DOHH2 (cell line): ENCODE measurements at regions not wholly inside any gene's neighbourhood (a gene's known extent, or its start where the extent isn't known, plus 50 kb on each side); places are given as distances from the start of the nearest gene placed in this dataset.

ENCODE experiments used
- H3F3A ChIP-seq: fragments of 200-600 bp; sonication (generic), shearing (Covaris generic); 2 replicates; pipeline ENCODE4 v1.6.0; 2016; ENCODE audit warnings: antibody characterized with exemption, mild to moderate bottlenecking; ENCODE audit not compliant: control insufficient read depth, insufficient read depth
- H3K27ac ChIP-seq: fragments of 200-600 bp; sonication (generic); 2 replicates; pipeline ENCODE4 v1.5.1; 2014; ENCODE audit warnings: low read depth, mild to moderate bottlenecking, low read length, moderate library complexity
- H3K27me3 ChIP-seq: fragments of 200-600 bp; sonication (generic); 2 replicates; pipeline ENCODE4 v1.6.1; 2014; ENCODE audit warnings: mild to moderate bottlenecking, low read length, mixed read lengths; ENCODE audit not compliant: control insufficient read depth
- H3K36me3 ChIP-seq: fragments of 200-600 bp; sonication (generic); 2 replicates; pipeline ENCODE4 v1.6.1; 2014; ENCODE audit warnings: mild to moderate bottlenecking, low read length, moderate library complexity, mixed read lengths; ENCODE audit not compliant: control insufficient read depth
- H3K4me1 ChIP-seq: fragments of 200-600 bp; sonication (generic); 2 replicates; pipeline ENCODE4 v1.6.1; 2014; ENCODE audit warnings: mild to moderate bottlenecking, low read length, mixed read lengths; ENCODE audit not compliant: control insufficient read depth
- H3K4me2 ChIP-seq: fragments of 200-600 bp; sonication (generic); 2 replicates; pipeline ENCODE4 v1.6.0; 2014; ENCODE audit warnings: mild to moderate bottlenecking, low read length, moderate library complexity
- H3K4me3 ChIP-seq: fragments of 200-600 bp; sonication (generic); 2 replicates; pipeline ENCODE4 v1.5.1; 2014; ENCODE audit warnings: mild to moderate bottlenecking, low read length, mixed read lengths
- H3K79me2 ChIP-seq: fragments of 200-600 bp; sonication (generic); 2 replicates; pipeline ENCODE4 v1.6.1; 2014; ENCODE audit warnings: mild to moderate bottlenecking, low read length, mixed read lengths; ENCODE audit not compliant: control insufficient read depth
- H3K9me2 ChIP-seq: fragments of 200-600 bp; sonication (generic); replicated peaks from 2 replicates; pipeline ENCODE4 v1.6.1; 2014; ENCODE audit warnings: mild to moderate bottlenecking, low read length, mixed read lengths; ENCODE audit not compliant: control insufficient read depth
- H3K9me3 ChIP-seq: fragments of 200-600 bp; sonication (generic); 2 replicates; pipeline ENCODE4 v1.6.1; 2014; ENCODE audit warnings: antibody characterized with exemption, low read length, mixed read lengths; ENCODE audit not compliant: control insufficient read depth, insufficient read depth
- H4K20me1 ChIP-seq: fragments of 200-600 bp; sonication (generic); 2 replicates; pipeline ENCODE4 v1.6.0; 2014; ENCODE audit warnings: low read depth, mild to moderate bottlenecking, antibody characterized with exemption, low read length, moderate library complexity; ENCODE audit not compliant: control insufficient read depth, insufficient read depth
- CTCF ChIP-seq: fragments of 200-600 bp; sonication (generic); IDR thresholded peaks from one replicate; pipeline ENCODE4 v1.5.1; 2014; ENCODE audit warnings: antibody characterized with exemption, mild to moderate bottlenecking, low read depth, low read length; ENCODE audit not compliant: poor library complexity, severe bottlenecking
- EZH2phosphoT487 ChIP-seq: fragments of 200-600 bp; sonication (generic); IDR thresholded peaks from 2 replicates; pipeline ENCODE4 v1.6.1; 2017; ENCODE audit warnings: borderline replicate concordance, mild to moderate bottlenecking, antibody characterized with exemption, low read length, moderate library complexity, mixed read lengths

GRCh38 chr15:61457050-61457733 is 228.1 kb upstream of the RORA start:
- Histone ChIP-seq H3F3A (no peaks in the 10 kb centered on the region), H3K27me3 (no peaks in the 10 kb centered on the region), H3K4me3 (no peak overlapping the region), H3K4me1 (peaks cover 25% of the 10 kb centered on the region), H3K4me2 (no peak overlapping the region), H3K9me3 (peaks cover 4% of the 10 kb centered on the region; the same call in 1 of the 2 replicates), H3K27ac (no peak overlapping the region), H3K79me2 (no peaks in the 10 kb centered on the region), H4K20me1 (no peaks in the 10 kb centered on the region), H3K36me3 (no peaks in the 10 kb centered on the region), H3K9me2 (no peaks in the 10 kb centered on the region)
- no peak for TF ChIP-seq EZH2phosphoT487
- no peak for TF ChIP-seq CTCF

GRCh38 chr15:61449186-61449702 is 220.1 kb upstream of the RORA start:
- no peak overlapping the region for H3K4me3 ChIP-seq
- H3F3A ChIP-seq = no peaks in the 10 kb centered on the region
- no peaks in the 10 kb centered on the region for H3K79me2 ChIP-seq
- no peak overlapping the region for H3K27ac ChIP-seq
- H3K4me2 ChIP-seq = no peak overlapping the region
- no peaks in the 10 kb centered on the region for H4K20me1 ChIP-seq
- TF ChIP-seq EZH2phosphoT487 (no peak), CTCF (no peak)
- no peaks in the 10 kb centered on the region for H3K9me2 ChIP-seq
- no peaks in the 10 kb centered on the region for H3K27me3 ChIP-seq
- H3K9me3 ChIP-seq = peaks cover 4% of the 10 kb centered on the region; the same call in 1 of the 2 replicates
- H3K4me1 ChIP-seq = peaks cover 20% of the 10 kb centered on the region
- no peaks in the 10 kb centered on the region for H3K36me3 ChIP-seq

GRCh38 chr15:61447981-61448380 is 218.9 kb upstream of the RORA start:
- H3K9me2 ChIP-seq = no peaks in the 10 kb centered on the region
- H3K79me2 ChIP-seq = no peaks in the 10 kb centered on the region
- no peaks in the 10 kb centered on the region for H3K27me3 ChIP-seq
- no peak overlapping the region for H3K27ac ChIP-seq
- no peak overlapping the region for H3K4me3 ChIP-seq
- H4K20me1 ChIP-seq = no peaks in the 10 kb centered on the region
- no peaks in the 10 kb centered on the region for H3F3A ChIP-seq
- H3K4me1 ChIP-seq = peaks cover 7% of the 10 kb centered on the region
- H3K4me2 ChIP-seq = no peak overlapping the region
- TF ChIP-seq CTCF (no peak), EZH2phosphoT487 (no peak)
- peaks cover 4% of the 10 kb centered on the region; the same call in 1 of the 2 replicates for H3K9me3 ChIP-seq
- H3K36me3 ChIP-seq = no peaks in the 10 kb centered on the region
